Vagina (tissue), 2 donors: ENCODE measurements at regions not wholly inside any gene's neighbourhood (a gene's known extent, or its start where the extent isn't known, plus 50 kb on each side); places are given as distances from the start of the nearest gene placed in this dataset.

ENCODE experiments used
- CTCF ChIP-seq, 3 experiments: fragments of 450-650 bp in 2 of 3; fragments of 200-600 bp in 1 of 3; sonication (generic) in 1 of 3; IDR thresholded peaks; one replicate each; pipeline ENCODE4 v1.5.1; 2017 to 2019; ENCODE audit warnings: antibody characterized with exemption in 3 of 3, mild to moderate bottlenecking in 2 of 3, moderate library complexity in 2 of 3
- POLR2A ChIP-seq, 2 donors: fragments of 450-650 bp; IDR thresholded peaks; one replicate each; pipeline ENCODE4 v1.6.1; 2017; ENCODE audit warnings: antibody characterized with exemption in 2 of 2, mild to moderate bottlenecking in 2 of 2, moderate library complexity in 2 of 2
- POLR2AphosphoS5 ChIP-seq, 2 donors: sonication (generic); formaldehyde crosslinking; IDR thresholded peaks; one replicate each; pipeline ENCODE4 v1.9.0; 2017; ENCODE audit warnings: antibody characterized with exemption in 2 of 2, mild to moderate bottlenecking in 2 of 2, low read depth in 1 of 2; ENCODE audit not compliant: insufficient read depth in 1 of 2

- TF ChIP-seq CTCF (IDR thresholded peaks at IDR 0.05) (no peak), POLR2A (IDR thresholded peaks at IDR 0.05) (no peak), POLR2AphosphoS5 (IDR thresholded peaks at IDR 0.05; ENCODE audit: insufficient read depth in 1 of 2, low read depth in 1 of 2) (no peak)
These were observed 77.6 kb upstream of the SHH start for GRCh38 chr7:155889636-155890511.
